ENCODE measurements at regions not wholly inside any gene's neighbourhood (a gene's known extent, or its start where the extent isn't known, plus 50 kb on each side); places are given as distances from the start of the nearest gene placed in this dataset.
A peak's percentile ranks its signal among the peaks of the same experiment; 100 is the strongest.

DNA sequence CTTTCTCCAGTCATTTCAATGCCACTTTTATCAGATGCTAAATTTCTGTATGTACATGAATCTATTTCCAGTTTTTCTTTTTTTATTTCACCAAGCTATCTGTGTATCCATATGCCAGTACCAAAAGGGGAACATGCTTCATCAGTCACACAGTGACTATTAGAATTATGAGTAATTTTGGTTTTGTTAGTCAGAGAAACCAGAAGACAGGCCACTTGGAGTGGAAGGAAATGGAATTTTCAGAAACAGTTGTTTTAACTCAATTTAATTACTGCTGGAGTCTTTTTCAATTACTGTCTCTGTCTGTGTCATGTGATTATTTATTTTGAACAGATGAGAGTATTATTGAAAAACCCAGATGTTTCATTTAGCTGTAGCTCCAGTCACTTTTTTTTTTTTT, 84.6 kb upstream of the ANO3 start:
- no peaks in the 10 kb centered on the region for H3K27me3 Mint-ChIP-seq (ENCODE audit: low read depth)
- H3K9me3 Mint-ChIP-seq = no peaks in the 10 kb centered on the region
- H3K36me3 Mint-ChIP-seq (ENCODE audit: low read depth) = no peaks in the 10 kb centered on the region
- no peak for DNase-seq (ENCODE audit: low spot score)
- no peak overlapping the region for H3K4me3 Mint-ChIP-seq
- no peak overlapping the region for H3K27ac Mint-ChIP-seq
- H3K4me1 Mint-ChIP-seq (ENCODE audit: low read depth) = no peaks in the 10 kb centered on the region

DNA sequence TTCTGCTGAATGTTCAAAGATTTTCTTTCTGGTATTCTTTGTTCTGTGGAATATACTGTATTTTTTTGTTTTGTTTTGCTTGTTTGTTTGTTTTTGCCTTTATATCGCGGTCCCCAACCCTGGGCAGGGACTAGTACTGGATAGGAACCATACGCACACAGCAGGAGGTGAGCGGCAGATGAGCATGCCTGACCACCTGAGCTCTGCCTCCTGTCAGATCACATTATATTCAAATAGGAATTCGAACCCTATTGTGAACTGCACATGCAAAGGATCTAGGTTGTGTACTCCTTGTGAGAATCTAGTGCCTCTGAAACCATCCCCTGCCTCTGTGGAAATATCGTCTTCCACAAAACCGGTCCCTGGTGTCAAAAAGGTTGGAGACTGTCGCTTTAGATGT, 83.3 kb upstream of the ANO3 start:
- no peaks in the 10 kb centered on the region for H3K27me3 Mint-ChIP-seq (ENCODE audit: low read depth)
- no peaks in the 10 kb centered on the region for H3K36me3 Mint-ChIP-seq (ENCODE audit: low read depth)
- H3K4me1 Mint-ChIP-seq (ENCODE audit: low read depth) = no peaks in the 10 kb centered on the region
- DNase-seq (ENCODE audit: low spot score) = no peak
- no peak overlapping the region for H3K4me3 Mint-ChIP-seq
- no peaks in the 10 kb centered on the region for H3K9me3 Mint-ChIP-seq
- H3K27ac Mint-ChIP-seq = no peak overlapping the region

DNA sequence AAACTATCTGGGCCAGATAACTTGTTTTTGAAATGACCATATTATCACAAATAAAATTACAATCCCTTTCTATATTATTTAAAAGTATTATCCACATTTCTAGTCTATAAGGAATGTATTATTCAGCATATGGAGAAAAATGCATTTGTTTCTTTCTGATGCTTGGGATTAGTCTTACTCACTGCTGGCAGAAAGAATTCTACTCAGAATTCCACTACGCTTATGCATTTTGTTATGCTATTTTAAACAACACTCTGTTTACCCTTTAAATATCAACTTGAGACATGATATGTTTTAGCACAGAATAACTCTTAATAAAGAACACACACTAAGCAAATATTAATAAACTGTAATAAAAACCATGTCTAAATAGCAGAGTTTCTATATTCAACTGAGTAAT, 77.6 kb upstream of the ANO3 start:
- no peak overlapping the region for H3K4me3 Mint-ChIP-seq
- H3K36me3 Mint-ChIP-seq (ENCODE audit: low read depth) = no peaks in the 10 kb centered on the region
- no peaks in the 10 kb centered on the region for H3K4me1 Mint-ChIP-seq (ENCODE audit: low read depth)
- no peak for DNase-seq (ENCODE audit: low spot score)
- H3K27me3 Mint-ChIP-seq (ENCODE audit: low read depth) = no peaks in the 10 kb centered on the region
- H3K9me3 Mint-ChIP-seq = no peaks in the 10 kb centered on the region
- H3K27ac Mint-ChIP-seq = no peak overlapping the region

DNA sequence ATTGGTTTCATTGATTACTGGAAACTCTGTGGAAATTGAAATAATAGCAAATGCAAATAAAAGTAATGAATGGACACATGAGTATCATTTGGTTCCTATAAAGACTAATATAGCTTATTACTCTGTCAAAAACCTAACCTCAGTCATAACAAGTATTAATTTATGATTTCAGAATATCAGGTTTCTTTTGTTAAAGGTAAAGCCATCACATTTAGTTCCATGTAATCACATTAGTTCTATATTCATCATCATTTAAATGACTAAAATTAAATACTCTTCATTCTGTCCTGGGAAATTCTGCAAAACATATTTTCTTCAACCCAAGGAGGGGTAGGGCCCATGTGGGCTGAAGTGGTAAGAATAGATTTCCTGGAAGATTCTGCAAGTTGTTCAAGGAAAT, 68.2 kb upstream of the ANO3 start:
- no peaks in the 10 kb centered on the region for H3K4me1 Mint-ChIP-seq (ENCODE audit: low read depth)
- H3K4me3 Mint-ChIP-seq = no peak overlapping the region

DNA sequence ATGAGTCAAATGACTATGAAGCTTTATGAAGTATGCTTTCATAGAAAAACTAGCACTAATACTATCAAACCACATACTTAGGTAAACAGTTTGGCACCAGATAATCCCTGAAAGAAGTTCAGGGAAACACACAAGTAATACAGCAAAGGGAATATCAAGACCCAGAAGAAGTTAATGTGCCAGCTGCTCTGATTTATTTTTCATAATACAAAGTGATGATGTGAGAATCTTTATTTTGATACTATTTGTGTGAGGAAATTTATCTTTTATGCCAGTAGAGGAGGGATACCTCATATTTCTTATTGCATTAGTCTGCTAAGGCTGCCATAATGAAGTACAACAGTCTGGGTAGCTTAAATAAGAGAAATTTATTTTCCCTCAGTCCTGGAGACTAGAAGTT, 67.7 kb upstream of the ANO3 start:
- H3K4me1 Mint-ChIP-seq (ENCODE audit: low read depth) = no peaks in the 10 kb centered on the region
- no peak overlapping the region for H3K4me3 Mint-ChIP-seq
- H3K27me3 Mint-ChIP-seq (ENCODE audit: low read depth) = no peaks in the 10 kb centered on the region
- H3K36me3 Mint-ChIP-seq (ENCODE audit: low read depth) = no peaks in the 10 kb centered on the region
- DNase-seq (ENCODE audit: low spot score) = no peak
- no peak overlapping the region for H3K27ac Mint-ChIP-seq
- no peaks in the 10 kb centered on the region for H3K9me3 Mint-ChIP-seq

More for the DNA sequence above, 68.2 kb upstream of the ANO3 start:
- Mint-ChIP-seq H3K36me3 (ENCODE audit: low read depth) (no peaks in the 10 kb centered on the region), H3K9me3 (no peaks in the 10 kb centered on the region), H3K27me3 (ENCODE audit: low read depth) (no peaks in the 10 kb centered on the region), H3K27ac (no peak overlapping the region)
- DNase-seq (ENCODE audit: low spot score) = no peak

DNA sequence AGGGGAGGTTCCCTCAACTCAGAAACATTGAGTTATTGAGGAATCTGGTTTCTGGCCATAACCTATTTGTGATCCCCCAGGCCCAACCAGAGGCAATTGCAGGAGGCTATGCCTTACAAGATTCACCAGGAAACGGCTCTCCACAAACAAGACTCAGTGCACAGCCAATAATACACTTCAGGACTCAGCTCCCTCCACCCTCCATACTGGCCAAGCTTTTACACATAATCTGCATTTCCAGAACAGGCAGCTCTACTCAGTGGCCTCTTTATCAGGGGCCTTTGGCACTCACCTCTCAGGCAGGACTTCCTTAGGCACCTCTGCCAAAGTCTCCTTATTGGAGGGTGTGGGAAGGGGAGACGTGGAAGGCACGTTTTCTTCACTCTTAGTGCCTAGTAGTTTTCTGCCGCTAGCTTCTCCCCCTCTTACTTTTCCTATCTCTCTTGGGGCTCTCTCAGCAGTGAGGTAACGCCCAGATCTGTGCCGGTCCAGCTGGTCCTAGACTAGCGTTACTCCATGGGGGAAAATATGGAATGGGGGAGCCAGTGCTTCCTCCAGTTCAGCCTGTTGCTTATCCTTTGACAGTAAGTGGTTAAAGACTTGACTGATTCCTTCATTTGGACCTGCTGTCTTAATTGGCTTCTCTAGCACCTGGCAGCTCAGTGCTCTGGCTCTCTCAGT, 62.8 kb upstream of the ANO3 start:
- DNase-seq (ENCODE audit: low spot score) = no peak
- Mint-ChIP-seq H3K9me3 (no peaks in the 10 kb centered on the region), H3K27me3 (ENCODE audit: low read depth) (no peaks in the 10 kb centered on the region), H3K4me1 (ENCODE audit: low read depth) (no peaks in the 10 kb centered on the region), H3K27ac (no peak overlapping the region), H3K36me3 (ENCODE audit: low read depth) (no peaks in the 10 kb centered on the region), H3K4me3 (no peak overlapping the region)

DNA sequence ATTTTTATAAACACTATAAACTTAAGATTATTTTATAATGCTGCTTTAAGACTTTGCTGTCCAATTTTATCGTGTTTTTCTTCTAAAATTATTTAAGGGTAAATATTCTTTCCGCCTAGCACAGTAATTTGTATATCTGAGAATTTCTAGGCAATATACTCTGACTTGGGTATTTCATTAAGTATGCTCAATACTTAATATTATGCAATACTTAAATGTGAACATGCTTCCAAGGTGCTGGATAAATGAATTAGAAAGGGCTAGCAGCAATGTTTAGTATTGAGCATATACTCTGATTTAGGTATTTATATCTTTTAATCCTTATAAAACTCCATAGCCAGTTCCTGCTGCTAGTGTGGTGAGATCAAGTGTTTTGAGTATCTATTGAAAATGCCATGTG, 60.3 kb upstream of the ANO3 start:
- no peak overlapping the region for H3K4me3 Mint-ChIP-seq
- no peaks in the 10 kb centered on the region for H3K36me3 Mint-ChIP-seq (ENCODE audit: low read depth)
- DNase-seq (ENCODE audit: low spot score) = no peak
- no peaks in the 10 kb centered on the region for H3K27me3 Mint-ChIP-seq (ENCODE audit: low read depth)
- no peak overlapping the region for H3K27ac Mint-ChIP-seq
- no peaks in the 10 kb centered on the region for H3K9me3 Mint-ChIP-seq
- H3K4me1 Mint-ChIP-seq (ENCODE audit: low read depth) = no peaks in the 10 kb centered on the region

DNA sequence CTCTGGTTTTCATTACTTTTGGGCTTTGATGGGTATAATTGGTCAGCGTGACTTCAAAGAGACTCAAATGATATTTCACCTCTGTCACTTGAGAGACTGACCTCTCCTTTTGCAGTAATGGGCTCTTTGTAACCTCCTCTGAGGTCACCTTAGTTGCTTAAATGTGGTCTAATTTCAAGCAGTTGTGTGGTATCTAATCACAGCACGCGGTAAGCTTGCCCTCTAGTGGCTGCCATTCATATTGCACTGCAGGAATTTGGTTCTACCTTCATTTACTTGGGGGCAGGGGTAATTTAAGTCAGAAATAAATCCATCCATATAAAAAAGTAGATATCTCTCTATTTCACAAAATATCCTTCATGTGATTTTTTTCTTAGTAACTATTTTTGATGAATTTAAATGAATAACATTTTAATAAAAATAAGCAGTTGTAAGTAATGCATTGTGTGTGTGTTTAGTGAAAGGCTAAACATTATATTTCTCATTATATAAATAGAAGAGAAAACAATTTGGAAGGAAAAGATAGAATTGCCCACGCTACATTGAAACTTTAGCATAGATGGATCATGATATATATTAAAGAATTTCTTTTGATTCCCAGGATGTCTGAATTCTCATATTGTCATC, 55.0 kb upstream of the ANO3 start:
- H3K9me3 Mint-ChIP-seq = no peaks in the 10 kb centered on the region
- DNase-seq (ENCODE audit: low spot score) = peak; percentile 13
- H3K27ac Mint-ChIP-seq = no peak overlapping the region
- no peaks in the 10 kb centered on the region for H3K36me3 Mint-ChIP-seq (ENCODE audit: low read depth)
- no peak overlapping the region for H3K4me3 Mint-ChIP-seq
- H3K27me3 Mint-ChIP-seq (ENCODE audit: low read depth) = no peaks in the 10 kb centered on the region
- H3K4me1 Mint-ChIP-seq (ENCODE audit: low read depth) = no peaks in the 10 kb centered on the region

DNA sequence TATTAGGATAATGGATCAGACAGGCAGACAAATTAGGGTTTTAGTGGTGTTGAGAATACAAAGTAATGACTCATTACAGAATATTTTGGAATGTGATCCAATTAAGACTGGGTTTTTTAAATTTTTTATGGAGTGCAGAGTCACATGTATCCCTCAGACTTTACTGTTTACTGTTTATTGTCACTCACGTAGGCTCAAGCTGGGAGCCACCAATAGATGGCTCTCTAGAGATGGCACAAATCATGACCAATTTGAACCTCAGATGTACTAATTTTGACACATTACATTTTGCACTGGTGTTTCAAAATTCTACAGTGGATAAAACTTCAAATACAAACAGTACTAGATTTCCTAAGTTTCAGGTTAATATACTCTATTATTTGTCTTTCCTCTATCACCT, 53.6 kb upstream of the ANO3 start:
- Mint-ChIP-seq H3K9me3 (no peaks in the 10 kb centered on the region), H3K4me3 (no peak overlapping the region), H3K27ac (no peak overlapping the region), H3K36me3 (ENCODE audit: low read depth) (no peaks in the 10 kb centered on the region), H3K27me3 (ENCODE audit: low read depth) (no peaks in the 10 kb centered on the region), H3K4me1 (ENCODE audit: low read depth) (no peaks in the 10 kb centered on the region)
- DNase-seq (ENCODE audit: low spot score) = no peak
